Upper lobe of left lung (tissue), 6 donors: ENCODE measurements at regions not wholly inside any gene's neighbourhood (a gene's known extent, or its start where the extent isn't known, plus 50 kb on each side); places are given as distances from the start of the nearest gene placed in this dataset.
"Not testable (repeated sequence)": the region's sequence is repeated elsewhere in the genome, so short reads cannot be mapped to it uniquely, and the experiment has no call there.

Source experiments
- ATAC-seq, 2 donors: fragments of 200-7000 bp; cut with Tn5 transposase; one replicate each; pipeline ENCODE4 v1.9.1; 2022; ENCODE audit warnings: mild to moderate bottlenecking in 2 of 2, moderate library complexity in 2 of 2; ENCODE audit not compliant: low FRiP score in 2 of 2
- DNase-seq, 2 donors: peaks; one replicate each; pipeline ENCODE4 v3.0.0-alpha.2; 2019 to 2020
- H3K27ac ChIP-seq, 4 donors: fragments of 200-600 bp; sonication (generic); one replicate each; pipeline ENCODE4 v1.5.1; 2016 to 2019
- H3K27me3 ChIP-seq, 4 donors: fragments of 200-600 bp; sonication (generic); one replicate each; pipeline ENCODE4 v1.5.1; 2017 to 2019
- H3K36me3 ChIP-seq, 4 donors: fragments of 200-600 bp; sonication (generic); one replicate each; pipeline ENCODE4 v1.5.1; 2016 to 2019
- H3K4me1 ChIP-seq, 4 donors: fragments of 200-600 bp; sonication (generic); one replicate each; pipeline ENCODE4 v1.5.1; 2018 to 2019
- H3K4me3 ChIP-seq, 4 donors: fragments of 200-600 bp; sonication (generic); one replicate each; pipeline ENCODE4 v1.5.1; 2017 to 2019; ENCODE audit warnings: mild to moderate bottlenecking in 2 of 4, moderate library complexity in 1 of 4
- H3K9me3 ChIP-seq, 4 donors: fragments of 200-600 bp; sonication (generic); one replicate each; pipeline ENCODE4 v1.5.1; 2018 to 2019
- EP300 ChIP-seq, 4 donors: sonication (generic); formaldehyde crosslinking; IDR thresholded peaks; one replicate each; pipeline ENCODE4 v1.5.1; 2017; ENCODE audit warnings: antibody characterized with exemption in 4 of 4, control low read depth in 2 of 4
- POLR2A ChIP-seq, 4 donors: fragments of 450-650 bp; IDR thresholded peaks; one replicate each; pipeline ENCODE4 v1.5.1; 2016 to 2017; ENCODE audit warnings: antibody characterized with exemption in 4 of 4, mild to moderate bottlenecking in 2 of 4
- POLR2AphosphoS5 ChIP-seq, 2 donors: sonication (generic); formaldehyde crosslinking; IDR thresholded peaks; one replicate each; pipeline ENCODE4 v1.5.1; 2017; ENCODE audit warnings: antibody characterized with exemption in 2 of 2
- WGBS, 2 donors: methylation state at CpG; one replicate each; pipeline ENCODE4 v1.1.5; 2017 to 2018; 5-methylcytosine and 5-hydroxymethylcytosine counted together
- TF ChIP-seq, protein P1 (sequence below), 6 experiments: fragments of 450-650 bp in 4 of 6; fragments of 200-600 bp in 2 of 6; sonication (generic) in 2 of 6; IDR thresholded peaks; one replicate each; pipeline ENCODE4 v1.5.1; 2016 to 2019; ENCODE audit warnings: antibody characterized with exemption in 6 of 6
- donor health status: DM: no; HTN: no; CAD: no; lungs with moderate emphysema.
- donor health status: DM: no; HTN: yes; CAD: no; lungs with severe emphysema.

DNA sequence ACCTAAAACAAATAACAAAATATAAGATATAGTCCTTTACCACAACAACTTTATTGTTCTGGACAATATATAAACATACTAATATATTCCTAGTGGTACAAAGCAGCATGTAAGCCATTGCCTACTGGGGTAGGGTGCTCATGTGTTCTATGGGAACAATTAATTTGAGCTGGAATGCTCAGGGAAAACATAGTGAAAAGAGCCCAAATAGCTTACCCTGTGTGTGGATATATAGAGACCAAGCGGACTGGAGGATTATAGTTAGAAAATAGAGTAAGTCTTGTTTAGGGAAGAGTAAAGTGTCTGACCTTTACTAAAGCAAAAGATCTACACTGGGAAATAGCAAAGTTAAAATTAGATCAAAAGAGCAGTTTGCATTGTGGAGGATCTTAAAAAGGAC lies 64.8 kb downstream of the MAD2L1 start:
- H3K4me3 ChIP-seq, result no peak overlapping the region
- 88 to 94% methylated on average over 1 of the region's 1 CpG for WGBS, 2 donors
- no peaks in the 10 kb centered on the region for H3K27me3 ChIP-seq
- no peak overlapping the region for H3K27ac ChIP-seq
- TF ChIP-seq POLR2AphosphoS5 (IDR thresholded peaks at IDR 0.05) (no peak), POLR2A (IDR thresholded peaks at IDR 0.05) (no peak), EP300 (IDR thresholded peaks at IDR 0.05) (no peak)
- TF ChIP-seq, protein P1, sequence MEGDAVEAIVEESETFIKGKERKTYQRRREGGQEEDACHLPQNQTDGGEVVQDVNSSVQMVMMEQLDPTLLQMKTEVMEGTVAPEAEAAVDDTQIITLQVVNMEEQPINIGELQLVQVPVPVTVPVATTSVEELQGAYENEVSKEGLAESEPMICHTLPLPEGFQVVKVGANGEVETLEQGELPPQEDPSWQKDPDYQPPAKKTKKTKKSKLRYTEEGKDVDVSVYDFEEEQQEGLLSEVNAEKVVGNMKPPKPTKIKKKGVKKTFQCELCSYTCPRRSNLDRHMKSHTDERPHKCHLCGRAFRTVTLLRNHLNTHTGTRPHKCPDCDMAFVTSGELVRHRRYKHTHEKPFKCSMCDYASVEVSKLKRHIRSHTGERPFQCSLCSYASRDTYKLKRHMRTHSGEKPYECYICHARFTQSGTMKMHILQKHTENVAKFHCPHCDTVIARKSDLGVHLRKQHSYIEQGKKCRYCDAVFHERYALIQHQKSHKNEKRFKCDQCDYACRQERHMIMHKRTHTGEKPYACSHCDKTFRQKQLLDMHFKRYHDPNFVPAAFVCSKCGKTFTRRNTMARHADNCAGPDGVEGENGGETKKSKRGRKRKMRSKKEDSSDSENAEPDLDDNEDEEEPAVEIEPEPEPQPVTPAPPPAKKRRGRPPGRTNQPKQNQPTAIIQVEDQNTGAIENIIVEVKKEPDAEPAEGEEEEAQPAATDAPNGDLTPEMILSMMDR (IDR thresholded peaks at IDR 0.05), result no peak
- H3K36me3 ChIP-seq, result no peaks in the 10 kb centered on the region
- no peak for DNase-seq
- H3K9me3 ChIP-seq, result no peaks in the 10 kb centered on the region
- H3K4me1 ChIP-seq, result no peaks in the 10 kb centered on the region
- no peak for ATAC-seq

DNA sequence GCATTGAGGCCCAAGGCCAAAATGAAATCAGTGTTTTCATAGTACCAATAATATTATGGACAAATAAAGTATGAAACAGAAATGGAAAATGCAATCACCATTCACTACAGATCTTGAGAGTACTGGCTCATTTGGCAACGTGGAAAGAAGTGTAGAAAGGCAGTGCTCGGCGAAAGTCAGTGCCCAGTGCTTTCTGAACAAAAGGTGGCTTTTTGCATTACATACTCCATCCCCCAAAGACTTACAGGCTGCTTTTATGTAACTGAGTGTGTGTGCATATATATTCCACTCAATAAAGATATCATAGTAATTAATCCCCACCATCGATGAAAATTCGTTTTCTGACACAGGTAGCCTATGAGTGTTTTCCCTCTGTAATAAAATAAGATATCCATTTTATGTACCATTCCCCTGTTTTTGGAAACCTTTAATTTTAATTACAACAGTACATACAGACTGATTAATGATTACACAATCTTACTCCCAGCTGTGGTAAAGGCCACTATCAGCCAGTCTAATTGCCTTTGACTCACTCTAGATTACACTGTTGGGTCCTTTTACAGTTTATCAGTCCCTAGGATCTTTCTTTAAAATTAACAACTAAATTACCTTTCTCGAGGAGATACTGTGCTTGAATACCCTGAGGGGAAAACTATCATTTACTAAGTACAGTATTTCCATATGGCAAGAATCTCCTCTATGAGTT lies 65.9 kb downstream of the MAD2L1 start:
- ATAC-seq, result no peak

DNA sequence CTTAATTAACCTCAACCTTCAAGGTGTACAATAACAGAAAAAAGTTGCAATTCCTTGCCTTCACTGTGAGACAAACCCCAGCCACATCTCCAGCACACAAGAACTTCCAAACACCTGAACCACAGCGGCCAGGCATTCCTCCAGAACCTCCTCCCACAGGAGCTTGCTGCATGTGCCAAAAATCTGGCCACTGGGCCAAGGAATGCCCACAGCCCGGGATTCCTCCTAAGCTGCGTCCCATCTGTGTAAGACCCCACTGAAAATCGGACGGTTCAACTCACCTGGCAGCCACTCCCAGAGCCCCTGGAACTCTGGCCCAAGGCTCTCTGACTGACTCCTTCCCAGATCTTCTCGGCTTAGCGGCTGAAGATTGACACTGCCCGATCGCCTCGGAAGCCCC lies 70.6 kb downstream of the MAD2L1 start:
- H3K36me3 ChIP-seq, ATAC-seq, H3K9me3 ChIP-seq, H3K27ac ChIP-seq, H3K27me3 ChIP-seq, H3K4me3 ChIP-seq, H3K4me1 ChIP-seq, DNase-seq: not testable (repeated sequence)
- 82 to 95% methylated on average over 9 to 10 of the region's 10 CpGs for WGBS, 2 donors

More for the DNA sequence above, 65.9 kb downstream of the MAD2L1 start:
- H3K4me3 ChIP-seq, result no peak overlapping the region
- no peaks in the 10 kb centered on the region for H3K9me3 ChIP-seq
- no peak for DNase-seq
- H3K36me3 ChIP-seq, result no peaks in the 10 kb centered on the region
- no peak overlapping the region for H3K27ac ChIP-seq
- TF ChIP-seq POLR2A (IDR thresholded peaks at IDR 0.05) (no peak), EP300 (IDR thresholded peaks at IDR 0.05) (no peak), POLR2AphosphoS5 (IDR thresholded peaks at IDR 0.05) (no peak)
- TF ChIP-seq, protein P1 (IDR thresholded peaks at IDR 0.05), result no peak
- H3K27me3 ChIP-seq, result no peaks in the 10 kb centered on the region
- 77% methylated on average over 6 of the region's 6 CpGs for WGBS, 2 donors
- H3K4me1 ChIP-seq, result no peaks in the 10 kb centered on the region

DNA sequence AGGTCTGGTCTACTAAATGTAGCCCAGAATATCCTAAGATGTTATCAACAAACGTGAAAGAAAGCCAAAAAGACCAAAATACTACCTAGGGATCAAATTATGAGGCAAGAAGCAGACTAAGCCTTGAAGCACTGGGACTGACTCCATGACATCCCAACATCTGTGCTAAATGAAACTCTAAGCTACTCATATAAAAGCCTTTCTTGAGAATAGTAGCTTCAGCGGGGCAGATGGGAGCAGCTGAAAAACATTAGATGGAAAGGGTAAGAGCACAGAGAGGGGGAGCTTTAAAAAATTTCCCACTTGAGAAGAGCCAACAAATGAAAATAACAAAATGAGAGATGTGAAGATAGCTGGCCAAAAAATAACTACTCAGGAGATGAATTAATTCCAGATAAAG lies 81.7 kb downstream of the MAD2L1 start:
- 49 to 55% methylated on average over 2 of the region's 2 CpGs for WGBS, 2 donors
- no peaks in the 10 kb centered on the region for H3K36me3 ChIP-seq
- no peaks in the 10 kb centered on the region for H3K9me3 ChIP-seq
- no peak for TF ChIP-seq POLR2AphosphoS5 (IDR thresholded peaks at IDR 0.05)
- TF ChIP-seq, protein P1 (IDR thresholded peaks at IDR 0.05), result no peak
- no peak for TF ChIP-seq EP300 (IDR thresholded peaks at IDR 0.05)
- no peak for TF ChIP-seq POLR2A (IDR thresholded peaks at IDR 0.05)
- ATAC-seq (no peak), DNase-seq (no peak)
- H3K27ac ChIP-seq, result no peak overlapping the region
- H3K4me1 ChIP-seq, result no peaks in the 10 kb centered on the region
- no peaks in the 10 kb centered on the region for H3K27me3 ChIP-seq
- no peak overlapping the region for H3K4me3 ChIP-seq

DNA sequence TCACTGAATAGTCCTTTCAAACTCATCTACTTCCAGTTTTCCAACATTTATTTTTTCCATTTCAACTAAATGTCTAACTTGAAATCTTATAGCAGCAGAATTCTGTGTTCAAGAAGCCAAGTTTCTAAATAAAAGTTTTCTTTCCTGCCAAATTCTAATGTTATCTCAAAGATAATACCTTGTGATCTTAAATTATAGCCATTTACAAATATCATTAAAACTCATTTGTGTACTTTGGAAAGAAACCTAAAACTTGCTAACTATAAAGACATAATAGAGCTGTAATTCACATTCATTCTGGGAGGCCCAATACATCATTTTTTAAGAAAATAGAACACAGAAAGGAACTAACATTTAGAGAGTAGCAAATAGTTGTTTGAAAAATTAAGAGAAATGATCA lies 83.9 kb downstream of the MAD2L1 start:
- no peak overlapping the region for H3K27ac ChIP-seq
- no peaks in the 10 kb centered on the region for H3K9me3 ChIP-seq
- no peaks in the 10 kb centered on the region for H3K36me3 ChIP-seq
- DNase-seq, result no peak
- no peaks in the 10 kb centered on the region for H3K27me3 ChIP-seq
- ATAC-seq, result no peak
- H3K4me3 ChIP-seq, result no peak overlapping the region
- no peaks in the 10 kb centered on the region for H3K4me1 ChIP-seq
- TF ChIP-seq, protein P1 (IDR thresholded peaks at IDR 0.05), result no peak
- no peak for TF ChIP-seq POLR2A (IDR thresholded peaks at IDR 0.05)
- TF ChIP-seq EP300 (IDR thresholded peaks at IDR 0.05), result no peak
- TF ChIP-seq POLR2AphosphoS5 (IDR thresholded peaks at IDR 0.05), result no peak
